G401.6 (cell line): ENCODE measurements at regions not wholly inside any gene's neighbourhood (a gene's known extent, or its start where the extent isn't known, plus 50 kb on each side); places are given as distances from the start of the nearest gene placed in this dataset.

ENCODE experiments used
- FAIRE-seq: peaks from 2 replicates; lab custom pipeline; 2012; peaks lifted over from hg19 to GRCh38; lab: Jason Lieb, UNC

DNA sequence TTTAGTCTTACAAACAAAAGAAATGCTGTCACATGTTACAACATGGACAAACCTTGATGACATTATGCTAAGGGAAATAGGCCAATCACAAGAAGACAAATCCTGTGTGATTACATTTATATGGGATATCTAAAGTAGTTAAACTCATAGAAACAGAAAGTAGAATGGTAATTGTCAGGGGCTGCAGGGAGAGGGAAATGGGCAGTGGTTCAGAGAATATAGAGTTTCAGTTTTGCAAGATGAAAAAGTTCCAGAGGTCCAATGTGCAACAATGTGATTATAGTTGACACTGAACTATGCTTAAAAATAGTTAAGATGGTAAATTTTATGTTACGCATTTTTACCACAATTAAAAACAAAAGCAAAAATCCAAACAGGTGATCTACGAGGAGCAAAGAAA, 265.5 kb downstream of the NDUFS4 start:
- FAIRE-seq, result no peak

DNA sequence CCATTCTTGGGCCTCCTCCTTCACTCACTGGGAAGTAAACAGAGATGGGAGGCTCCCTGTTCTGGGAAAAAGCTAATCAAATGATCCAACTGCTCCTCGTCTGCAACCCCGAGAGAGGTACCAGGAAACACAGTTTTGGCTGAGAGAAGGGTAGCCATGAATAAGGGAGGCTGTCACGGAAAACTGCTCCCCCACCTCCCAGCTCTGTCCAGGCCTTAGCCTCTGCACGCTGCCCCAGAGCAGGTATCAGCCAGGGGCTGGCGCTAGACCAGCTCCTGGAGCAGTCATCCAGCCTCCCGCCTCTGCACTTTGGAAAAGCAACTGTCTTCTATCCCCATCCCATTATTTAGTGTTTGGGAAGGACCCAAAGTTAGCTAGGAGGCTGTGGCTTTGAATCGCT, 266.1 kb downstream of the NDUFS4 start:
- FAIRE-seq, result no peak

DNA sequence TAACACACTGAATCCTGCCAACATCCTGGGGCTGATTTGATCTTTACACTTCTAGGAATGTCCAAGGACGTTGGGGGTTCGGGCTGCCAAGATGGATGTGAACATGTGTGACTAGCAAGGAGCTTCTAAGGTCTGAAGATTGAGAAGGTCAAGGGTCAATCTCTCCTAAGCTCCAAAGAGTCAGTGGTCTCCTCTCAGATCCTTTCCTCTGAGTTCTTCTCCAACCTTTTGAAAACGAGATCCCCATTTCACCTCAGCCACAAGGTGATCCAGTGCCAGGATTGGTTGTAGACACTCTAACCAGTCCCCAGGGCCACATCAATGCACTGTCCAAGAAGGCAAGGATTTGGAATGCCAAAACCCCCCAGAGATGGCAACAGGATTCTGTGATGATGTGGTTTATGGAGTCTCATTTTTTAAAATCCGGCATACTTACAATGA, 266.8 kb downstream of the NDUFS4 start:
- no peak for FAIRE-seq

DNA sequence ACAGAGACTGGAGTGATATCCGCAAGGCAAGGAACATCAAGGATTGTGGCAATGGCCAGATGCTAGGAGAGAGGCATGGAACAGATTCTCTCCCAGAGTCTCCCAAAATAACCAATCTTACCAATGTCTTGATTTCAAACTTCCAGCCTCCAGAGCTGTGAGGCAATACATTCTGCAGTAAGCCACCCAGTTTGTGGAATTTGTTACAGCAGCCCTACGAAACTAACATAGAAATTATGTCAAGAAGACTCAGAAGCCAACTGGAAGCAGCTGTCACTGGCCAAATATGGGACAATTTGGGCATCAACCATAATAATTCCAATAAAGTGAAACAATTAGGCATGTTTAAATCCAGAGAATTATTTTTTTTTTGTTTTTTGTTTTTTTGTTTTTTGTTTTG, 271.1 kb downstream of the NDUFS4 start:
- no peak for FAIRE-seq
